ENCODE measurements at regions not wholly inside any gene's neighbourhood (a gene's known extent, or its start where the extent isn't known, plus 50 kb on each side); places are given as distances from the start of the nearest gene placed in this dataset.

DNA sequence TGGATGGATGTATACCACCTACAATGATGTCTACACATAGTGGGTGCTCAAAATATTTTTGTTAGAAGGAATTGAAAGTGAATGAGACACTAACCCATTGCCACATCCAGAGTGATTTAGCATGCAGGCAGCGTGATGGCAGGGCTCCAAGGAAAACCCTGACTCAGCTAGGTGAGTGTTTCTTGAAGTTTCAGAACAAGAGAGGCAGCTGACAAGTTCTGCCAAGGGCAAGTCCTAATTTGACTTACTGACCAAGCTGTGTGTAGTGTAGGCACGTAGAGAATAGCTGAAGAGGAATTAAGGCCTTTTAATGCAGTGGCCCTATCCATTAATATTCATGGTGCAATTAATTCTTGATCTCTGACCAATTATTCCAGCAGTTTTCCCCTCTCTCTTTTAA lies 107.8 kb upstream of the ATP10B start:
- DNase-seq (ENCODE audit: low spot score) = no peak
- FAIRE-seq = no peak

DNA sequence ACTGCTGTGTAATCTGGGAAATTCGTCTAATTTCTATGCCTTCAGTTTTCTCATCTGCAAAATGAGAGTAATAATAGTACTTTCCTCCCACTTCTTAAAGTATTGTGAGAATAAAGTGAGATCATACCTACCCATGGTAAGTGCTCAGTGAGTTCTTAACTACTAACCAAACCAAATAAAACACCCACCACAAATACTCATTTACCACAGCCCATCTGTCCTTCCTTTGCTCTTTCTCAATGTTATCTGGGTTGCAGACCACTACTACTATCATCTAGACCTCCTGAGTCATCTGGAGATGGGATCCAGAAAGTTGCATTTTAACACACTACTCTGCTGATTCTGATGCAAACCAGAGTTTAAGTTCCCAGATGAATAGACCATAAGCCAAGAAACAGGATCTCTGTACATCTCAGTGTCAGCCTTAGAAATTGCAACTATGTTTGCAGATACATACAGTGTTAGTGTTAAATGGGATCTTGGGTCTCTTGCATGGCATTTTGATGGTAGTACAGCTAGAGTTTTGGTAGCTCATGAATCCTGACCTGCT lies 105.4 kb upstream of the ATP10B start:
- no peak for DNase-seq (ENCODE audit: low spot score)
- no peak for FAIRE-seq

DNA sequence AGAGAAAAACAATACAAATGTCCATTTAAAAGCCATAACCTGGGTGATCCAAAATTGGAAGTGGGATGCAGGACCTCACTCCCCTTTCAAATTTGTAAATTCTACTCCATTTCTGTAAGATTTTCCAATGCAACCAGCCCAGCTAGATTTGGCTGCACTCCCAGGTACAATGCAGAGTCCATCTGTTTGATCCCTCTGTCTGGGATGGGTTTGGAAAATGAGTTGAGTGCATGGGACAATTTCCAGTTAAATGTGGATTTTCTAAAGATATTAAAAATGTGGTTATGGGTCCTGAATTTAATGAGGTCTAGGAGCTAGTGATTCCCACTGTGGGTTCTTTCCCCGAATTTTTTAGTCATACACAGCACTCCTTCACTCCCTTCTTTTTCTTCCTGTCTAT lies 104.0 kb upstream of the ATP10B start:
- no peak for DNase-seq (ENCODE audit: low spot score)
- FAIRE-seq = no peak

DNA sequence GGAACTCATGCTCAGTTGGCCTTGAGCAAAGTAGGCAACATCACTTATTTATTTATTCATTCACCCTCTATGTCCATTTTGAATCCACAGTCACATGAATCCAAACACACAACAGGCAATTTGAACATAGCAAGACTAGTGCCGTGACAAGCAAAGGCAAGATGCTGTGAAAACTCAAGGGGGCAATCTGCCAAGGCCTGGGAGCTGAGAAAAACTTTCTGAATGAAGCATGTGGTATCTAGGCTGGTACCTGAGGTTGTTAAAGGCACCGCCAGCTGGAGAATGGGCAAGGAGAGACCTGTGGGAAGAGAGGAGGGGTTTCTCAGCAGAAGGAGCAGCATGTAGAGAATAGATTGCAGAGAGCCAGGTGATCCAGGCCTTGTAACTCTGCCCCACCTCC lies 98.3 kb upstream of the ATP10B start:
- FAIRE-seq = no peak
- DNase-seq (ENCODE audit: low spot score) = no peak

DNA sequence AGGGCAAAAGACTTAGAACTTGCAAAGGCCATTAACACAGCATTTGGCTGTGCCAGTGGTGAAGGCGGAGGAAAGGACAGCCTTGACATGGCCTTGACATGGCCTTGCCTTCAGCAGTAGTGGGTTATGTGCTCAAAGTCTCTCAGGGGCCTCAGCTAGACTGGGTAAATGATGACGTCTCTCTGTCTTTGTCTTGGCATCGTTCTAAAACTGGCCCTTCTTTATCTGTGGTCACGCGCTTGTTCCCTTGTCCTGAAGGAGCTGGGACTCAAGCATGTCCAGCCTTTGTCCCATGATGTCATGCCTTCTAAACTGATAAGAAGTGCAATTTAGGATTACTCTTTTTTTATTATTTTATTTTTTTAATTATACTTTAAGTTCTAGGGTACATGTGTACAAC lies 88.7 kb upstream of the ATP10B start:
- FAIRE-seq (no peak), DNase-seq (ENCODE audit: low spot score) (no peak)

DNA sequence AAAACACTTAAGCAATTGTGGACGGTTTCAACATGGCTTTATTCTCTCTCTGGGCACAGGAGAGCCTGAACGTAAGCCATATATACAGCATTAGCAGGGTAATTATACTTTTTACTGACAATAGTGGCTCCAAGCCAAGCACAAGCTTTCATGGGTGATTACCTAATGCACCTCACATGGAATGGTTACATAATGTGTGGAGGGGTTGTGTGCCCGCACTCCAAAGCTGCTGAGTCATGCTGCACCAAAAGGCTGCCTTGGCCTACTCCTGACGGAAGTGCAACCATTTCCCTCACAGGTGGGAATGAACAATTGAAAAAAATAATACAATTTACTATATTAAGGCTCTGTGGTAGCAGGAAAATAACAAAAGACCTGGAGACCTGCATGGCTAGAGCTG lies 86.5 kb upstream of the ATP10B start:
- FAIRE-seq (no peak), DNase-seq (ENCODE audit: low spot score) (no peak)

DNA sequence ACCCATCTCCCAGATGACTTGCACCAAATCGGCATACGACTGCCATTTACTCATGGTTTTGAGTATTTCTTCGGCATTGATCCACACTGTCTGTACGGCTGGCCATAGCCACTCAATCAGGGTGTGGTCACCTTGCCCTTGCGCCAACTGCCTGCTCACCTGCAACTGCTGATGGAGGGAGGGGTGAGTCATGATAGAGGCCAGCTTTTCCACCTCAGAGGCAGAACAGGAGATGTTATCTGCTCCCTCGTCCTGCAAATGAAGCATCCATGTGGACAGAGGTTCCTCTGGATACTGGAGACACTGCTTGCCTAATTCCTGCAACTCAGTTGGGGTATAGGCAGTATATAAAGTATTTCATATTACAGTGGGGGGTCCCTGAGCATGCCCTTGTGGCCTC lies 85.6 kb upstream of the ATP10B start:
- FAIRE-seq (no peak), DNase-seq (ENCODE audit: low spot score) (no peak)

DNA sequence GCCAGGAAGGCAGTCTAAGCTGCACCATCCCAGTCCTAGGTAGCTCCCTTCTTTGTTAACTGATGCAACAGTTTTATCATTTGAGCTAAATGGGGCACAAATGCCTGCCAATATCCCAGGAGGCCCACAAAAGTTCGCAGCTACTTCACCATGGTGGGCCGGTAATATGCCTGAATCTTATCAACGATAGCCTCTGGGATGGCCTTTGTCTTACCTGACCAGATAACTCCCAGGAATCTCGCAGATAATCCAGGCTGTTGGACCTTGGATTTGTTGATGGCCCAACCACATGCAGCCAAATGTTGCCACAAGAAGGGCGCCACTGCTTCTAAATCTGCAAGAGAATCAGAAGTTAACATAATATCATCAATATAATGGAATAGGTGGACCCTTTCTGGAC lies 83.8 kb upstream of the ATP10B start:
- DNase-seq (ENCODE audit: low spot score) (no peak), FAIRE-seq (no peak)

DNA sequence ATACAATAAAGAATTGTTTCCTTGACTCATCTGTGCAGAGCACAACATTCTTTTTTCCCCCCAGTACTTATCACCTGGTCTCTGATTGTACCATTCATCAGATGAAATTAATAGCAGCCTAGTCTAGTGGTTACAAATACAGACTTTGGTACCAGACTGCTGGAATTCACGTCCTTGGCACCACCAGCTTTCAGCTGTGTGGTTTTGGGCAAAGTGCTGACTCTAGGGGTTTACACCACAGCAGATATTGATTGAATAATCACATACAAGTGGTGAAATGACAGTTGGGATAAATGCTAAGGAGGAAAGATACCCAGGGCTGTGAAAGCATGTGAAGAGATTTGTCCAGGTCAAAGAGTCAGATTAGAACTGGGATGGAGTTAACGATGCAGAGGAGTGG lies 79.3 kb upstream of the ATP10B start:
- FAIRE-seq = no peak
- DNase-seq (ENCODE audit: low spot score) = no peak

DNA sequence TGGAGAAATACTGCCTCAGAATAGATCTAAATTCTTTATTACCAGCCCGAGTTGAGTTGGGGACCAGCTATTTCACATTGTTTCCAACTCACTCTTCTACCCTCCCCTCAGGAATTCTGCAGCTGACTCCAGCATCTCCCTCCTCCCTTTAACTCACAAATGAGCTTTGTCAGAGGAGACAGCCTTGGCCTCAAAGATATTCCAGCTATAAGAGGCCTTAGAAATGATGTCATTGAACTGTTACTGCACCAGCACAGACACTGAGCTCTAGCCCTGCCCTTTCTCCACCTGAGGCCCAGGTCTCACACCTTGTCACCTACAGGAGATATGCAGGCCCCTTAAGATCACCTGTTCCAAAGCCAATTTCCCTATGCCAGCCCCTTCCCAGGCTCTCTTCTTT lies 78.4 kb upstream of the ATP10B start:
- DNase-seq (ENCODE audit: low spot score) (no peak), FAIRE-seq (no peak)

DNA sequence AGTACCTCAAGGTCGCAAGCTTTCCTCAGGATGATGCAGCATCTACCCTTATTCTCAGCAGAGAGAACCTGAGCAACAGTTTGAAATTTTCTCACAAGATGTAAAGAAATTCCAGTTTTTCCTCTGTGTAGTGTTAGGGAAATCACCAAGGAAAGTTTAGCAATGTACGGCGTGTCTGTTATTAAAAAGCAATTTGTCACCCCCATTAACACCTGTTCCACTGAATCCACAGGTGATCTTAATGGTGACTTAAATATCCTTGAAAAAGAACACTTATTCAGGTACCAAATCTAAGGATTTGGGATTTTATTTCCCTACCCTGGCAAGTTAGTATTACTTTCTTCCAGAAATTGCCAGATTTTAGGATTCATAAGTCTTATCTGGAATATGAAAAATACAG lies 77.9 kb upstream of the ATP10B start:
- no peak for DNase-seq (ENCODE audit: low spot score)
- no peak for FAIRE-seq

DNA sequence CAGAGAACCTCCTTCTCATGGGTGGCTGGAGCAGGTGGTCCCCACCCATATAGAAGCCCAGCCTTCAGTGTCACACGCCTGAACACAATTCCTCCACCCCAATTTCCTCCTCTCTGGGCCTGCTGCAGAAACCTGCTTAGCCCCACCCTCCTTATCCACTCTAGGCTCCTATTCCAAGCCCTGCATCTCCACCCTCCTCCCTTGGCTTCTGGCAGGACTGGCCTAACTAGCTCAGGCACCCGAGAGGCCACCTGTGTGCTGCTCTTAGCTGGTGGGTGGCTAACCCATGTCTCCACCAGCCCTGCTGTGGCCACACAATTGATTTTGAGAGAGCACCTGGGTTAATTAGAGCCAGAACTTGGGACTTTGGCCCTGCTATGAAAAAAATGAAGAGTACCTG lies 77.3 kb upstream of the ATP10B start:
- DNase-seq (ENCODE audit: low spot score) = no peak
- no peak for FAIRE-seq

DNA sequence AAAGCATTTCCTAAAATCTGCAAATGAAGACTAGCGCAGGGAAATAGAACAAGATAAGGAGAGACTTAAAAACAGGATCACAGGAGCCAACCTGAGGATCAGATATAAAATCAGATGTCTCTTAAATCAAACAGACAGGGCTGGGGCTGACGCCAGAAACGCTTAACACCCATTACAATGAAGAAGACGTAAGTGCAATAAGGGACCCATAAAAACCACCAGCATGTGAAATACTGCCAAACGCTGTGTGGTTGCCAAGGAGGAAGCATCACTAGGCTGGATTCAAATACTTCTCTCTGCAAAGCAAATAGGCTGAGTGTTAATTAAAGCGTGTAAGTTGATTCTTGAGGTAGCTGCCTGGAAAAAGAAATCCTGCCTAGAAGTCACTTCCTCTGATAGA lies 74.4 kb upstream of the ATP10B start:
- DNase-seq (ENCODE audit: low spot score) (no peak), FAIRE-seq (no peak)

DNA sequence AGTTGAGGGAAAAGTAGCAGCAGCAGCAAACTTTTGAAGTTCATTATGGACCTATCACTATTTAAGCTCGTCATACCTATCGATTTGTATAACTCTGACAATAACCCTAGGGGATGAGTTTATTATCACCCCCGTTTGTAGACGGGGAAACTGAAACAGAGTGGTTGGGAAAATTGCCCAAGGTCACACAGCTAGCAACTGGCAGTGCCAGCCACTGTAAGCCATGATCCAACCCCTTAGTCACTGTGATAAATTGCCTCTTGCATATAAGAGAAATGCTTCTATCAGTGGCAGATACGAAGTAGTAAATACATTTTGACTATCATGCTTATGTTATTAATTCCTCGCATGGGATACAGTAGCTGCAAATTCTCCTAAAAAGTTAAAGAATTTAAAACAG lies 73.3 kb upstream of the ATP10B start:
- FAIRE-seq (no peak), DNase-seq (ENCODE audit: low spot score) (no peak)

DNA sequence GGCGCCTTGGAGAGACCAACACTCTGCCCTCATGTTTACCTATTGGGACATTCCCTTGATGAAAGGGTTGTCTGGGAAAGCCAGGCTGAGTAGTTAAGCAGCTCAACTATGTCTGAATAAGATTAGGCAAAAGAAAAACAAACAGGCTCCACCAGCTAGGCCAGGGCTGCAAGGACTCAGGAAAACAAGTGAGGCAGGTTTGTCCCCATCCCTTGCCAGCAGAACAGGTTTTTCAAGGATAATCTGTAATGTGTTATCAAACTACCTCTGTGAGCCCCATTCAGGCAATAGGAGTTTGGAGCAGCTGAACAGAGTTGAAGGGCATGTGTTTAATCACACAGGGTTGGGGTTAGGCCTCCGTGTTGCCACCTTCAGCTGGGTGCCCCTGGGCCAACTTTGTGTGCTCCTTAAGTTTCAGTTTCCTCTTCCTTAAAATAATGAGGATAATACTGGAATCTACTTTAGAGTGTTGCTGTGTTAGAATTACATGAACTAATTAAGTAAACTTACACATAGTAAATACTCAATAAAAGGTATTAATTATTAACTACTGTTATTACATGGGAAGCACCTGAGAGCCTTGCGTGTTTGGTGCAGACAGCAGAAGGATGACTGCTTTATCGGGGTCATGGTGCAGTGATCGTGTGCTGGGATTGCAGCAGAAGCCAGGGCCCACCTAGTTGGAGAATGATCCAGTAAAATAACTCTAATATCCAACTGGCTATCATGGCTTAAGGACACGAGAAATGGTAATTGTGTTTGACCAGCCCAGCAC lies 72.1 kb upstream of the ATP10B start:
- no peak for FAIRE-seq
- DNase-seq (ENCODE audit: low spot score) = no peak

DNA sequence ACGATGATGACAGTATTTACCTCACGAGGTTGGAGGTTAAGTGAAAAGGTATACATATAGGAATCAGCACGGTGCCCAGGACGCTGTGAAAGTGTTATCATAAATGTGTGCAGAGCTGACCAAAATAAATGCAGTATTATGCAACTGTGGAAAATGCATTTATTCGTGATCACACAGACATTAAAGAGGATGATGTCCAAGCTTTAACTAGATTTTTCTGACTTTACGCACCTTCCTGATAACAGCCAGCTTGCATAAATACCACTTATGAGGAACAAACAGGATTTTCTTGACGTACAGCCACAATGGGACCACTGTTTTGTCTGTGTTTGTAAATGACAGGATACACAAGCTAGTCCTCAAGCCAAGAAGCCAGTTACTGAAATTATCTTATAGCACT lies 71.4 kb upstream of the ATP10B start:
- FAIRE-seq = no peak
- DNase-seq (ENCODE audit: low spot score) = no peak

DNA sequence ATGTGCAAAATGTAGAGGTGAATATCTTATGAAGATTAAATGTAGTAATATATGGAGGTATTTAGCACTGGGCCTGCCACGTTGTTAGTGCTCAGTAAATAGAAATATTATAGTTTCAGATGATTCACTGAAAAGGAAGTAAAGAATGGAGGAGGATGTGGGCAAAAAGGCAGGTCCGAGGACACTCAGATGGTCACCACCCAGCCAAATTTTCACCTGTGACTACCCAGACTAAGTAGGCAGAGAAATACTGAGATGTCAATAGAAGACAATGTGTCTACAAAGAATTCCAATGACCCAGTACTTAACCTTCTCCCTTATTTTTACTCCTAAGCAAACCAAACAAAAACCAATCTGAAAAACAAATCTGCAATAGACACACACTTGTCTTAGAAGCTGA lies 70.3 kb upstream of the ATP10B start:
- no peak for FAIRE-seq
- no peak for DNase-seq (ENCODE audit: low spot score)

DNA sequence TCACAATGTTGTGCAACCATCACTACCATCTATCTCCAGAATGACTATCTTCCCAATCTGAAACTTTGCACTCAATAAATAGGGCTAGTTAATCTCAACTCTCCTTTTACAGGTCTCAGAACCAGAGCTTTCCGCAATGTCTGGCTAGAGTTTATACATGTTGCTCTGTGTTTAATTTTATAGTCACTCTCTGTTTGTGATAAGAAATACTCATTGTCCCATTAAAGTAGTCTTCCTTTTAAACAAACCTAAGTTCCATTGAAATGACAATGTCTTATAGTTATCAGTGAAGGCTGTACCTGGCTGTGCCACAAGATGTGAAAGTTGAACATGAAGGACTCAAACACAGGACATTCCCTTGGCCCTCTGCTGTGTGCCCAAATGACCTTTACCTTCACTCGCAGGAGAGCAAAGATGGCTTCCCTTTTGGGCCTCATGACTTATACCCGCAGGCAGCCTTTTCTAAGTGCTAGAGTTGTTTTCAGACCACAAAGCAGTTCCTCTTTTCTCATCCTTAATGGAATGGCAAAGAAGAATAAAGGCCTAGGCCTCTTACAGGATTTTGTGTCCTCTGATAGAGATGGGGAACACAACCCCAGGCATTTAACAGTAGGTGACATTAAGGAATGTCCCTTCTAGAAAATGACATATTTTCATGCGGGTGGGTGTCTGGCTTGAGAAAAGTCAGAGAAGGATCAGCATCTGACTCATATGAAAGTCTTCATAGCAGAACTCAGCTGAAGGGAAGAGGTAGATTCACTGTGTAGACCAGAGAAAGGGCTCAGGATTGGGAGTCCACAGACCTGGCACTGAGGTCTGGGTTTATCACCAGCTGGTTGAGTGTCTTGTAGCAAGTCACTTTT lies 69.6 kb upstream of the ATP10B start:
- FAIRE-seq = no peak
- DNase-seq (ENCODE audit: low spot score) = no peak

DNA sequence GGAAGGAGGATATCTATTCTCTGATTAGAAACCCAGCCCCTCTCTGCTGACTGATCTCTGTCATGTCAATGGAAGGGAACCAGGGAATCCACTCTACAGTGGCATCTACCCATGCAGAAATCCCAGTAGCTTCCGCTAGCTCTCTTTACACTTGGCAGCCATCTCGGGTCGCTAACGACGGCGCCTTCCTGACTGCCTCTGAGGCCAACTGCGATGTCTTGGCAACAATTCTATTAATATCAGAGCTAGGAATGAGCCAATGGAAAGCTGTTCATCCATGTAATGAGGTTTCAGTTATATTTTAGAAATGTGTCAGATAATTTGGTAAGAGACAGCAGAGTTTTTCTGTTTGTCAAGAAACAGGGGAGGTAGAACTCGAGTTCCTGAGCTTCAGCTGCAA lies 67.6 kb upstream of the ATP10B start:
- FAIRE-seq = no peak
- no peak for DNase-seq (ENCODE audit: low spot score)

DNA sequence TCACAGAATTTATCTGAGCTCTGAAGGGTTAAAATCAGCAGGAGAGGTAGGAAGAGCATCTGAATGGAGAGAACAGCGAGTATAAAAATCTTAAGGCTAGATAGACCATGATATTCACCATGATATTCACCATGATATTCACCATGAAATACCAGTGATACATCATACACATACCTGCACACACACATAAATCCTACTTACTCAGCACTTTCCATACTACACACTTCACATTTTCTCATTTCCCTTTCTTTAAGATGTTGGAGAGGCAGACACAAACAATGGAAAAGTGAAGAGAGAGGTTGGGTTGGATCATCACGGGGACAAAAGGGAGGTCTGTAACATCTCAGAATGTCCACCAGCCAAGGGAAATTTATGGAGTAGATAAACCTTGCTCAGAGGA lies 66.4 kb upstream of the ATP10B start:
- DNase-seq (ENCODE audit: low spot score) = no peak
- no peak for FAIRE-seq

DNA sequence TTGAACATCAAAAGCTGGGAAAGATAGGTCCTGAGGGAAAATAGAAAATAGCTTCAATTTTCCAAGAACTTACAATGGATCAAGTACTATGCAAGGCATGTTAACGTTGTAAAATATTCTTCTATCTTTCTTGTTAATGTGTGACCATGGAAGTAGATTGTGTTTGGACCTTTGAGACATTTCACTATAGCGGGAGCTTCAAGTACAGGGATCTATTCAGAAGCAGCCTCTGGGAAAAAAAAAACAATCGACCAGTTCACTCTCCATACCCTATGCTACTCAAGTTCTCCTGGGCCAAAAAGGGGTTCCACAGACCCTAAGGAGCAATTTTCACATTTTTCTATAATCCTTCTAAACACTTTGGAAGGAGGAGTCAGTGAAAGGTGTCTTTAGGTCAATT lies 54.1 kb upstream of the ATP10B start:
- DNase-seq (ENCODE audit: low spot score) = no peak

DNA sequence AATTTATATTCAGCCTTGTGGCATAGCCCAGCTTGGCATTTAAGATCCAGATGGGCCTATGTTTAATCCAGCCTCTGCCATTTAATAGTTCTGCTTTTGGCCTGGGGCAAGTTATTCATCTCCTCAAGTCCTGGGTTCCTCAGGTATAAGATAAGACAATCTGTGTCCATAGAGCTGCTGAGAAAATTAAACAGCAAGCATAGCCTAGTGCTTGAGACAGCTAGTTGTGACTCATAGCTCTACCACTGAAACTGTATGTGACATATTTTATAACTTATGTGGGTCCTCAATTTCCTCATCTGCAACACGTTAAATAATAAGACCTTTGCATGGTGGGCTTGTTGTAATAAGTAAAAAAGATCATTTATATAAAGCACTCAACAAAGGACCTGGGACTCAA lies 53.3 kb upstream of the ATP10B start:
- DNase-seq (ENCODE audit: low spot score) (no peak), FAIRE-seq (no peak)

More for the DNA sequence above, 54.1 kb upstream of the ATP10B start:
- FAIRE-seq = no peak

DNA sequence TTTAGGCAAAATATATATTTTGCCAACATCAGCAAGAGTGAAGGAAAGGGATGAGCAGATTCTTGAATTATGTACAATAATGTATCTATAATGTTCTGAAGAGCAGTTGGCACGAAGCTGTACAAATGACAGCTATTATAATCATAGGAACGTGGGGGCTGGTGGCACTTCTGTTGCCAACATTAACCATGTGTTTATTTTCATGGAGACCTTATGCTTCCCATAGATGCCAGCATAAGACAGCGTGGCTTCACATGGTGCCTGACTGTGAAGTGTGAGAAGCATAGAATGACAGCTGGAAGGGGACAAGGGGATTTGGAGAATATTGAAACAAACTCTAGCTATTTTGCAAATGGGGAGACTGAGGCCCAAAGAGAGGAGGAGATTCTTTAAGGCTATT lies 52.6 kb upstream of the ATP10B start:
- DNase-seq (ENCODE audit: low spot score) (no peak), FAIRE-seq (no peak)
